ENCODE measurements at regions not wholly inside any gene's neighbourhood (a gene's known extent, or its start where the extent isn't known, plus 50 kb on each side); places are given as distances from the start of the nearest gene placed in this dataset.
"Not testable (repeated sequence)": the region's sequence is repeated elsewhere in the genome, so short reads cannot be mapped to it uniquely, and the experiment has no call there.

DNA sequence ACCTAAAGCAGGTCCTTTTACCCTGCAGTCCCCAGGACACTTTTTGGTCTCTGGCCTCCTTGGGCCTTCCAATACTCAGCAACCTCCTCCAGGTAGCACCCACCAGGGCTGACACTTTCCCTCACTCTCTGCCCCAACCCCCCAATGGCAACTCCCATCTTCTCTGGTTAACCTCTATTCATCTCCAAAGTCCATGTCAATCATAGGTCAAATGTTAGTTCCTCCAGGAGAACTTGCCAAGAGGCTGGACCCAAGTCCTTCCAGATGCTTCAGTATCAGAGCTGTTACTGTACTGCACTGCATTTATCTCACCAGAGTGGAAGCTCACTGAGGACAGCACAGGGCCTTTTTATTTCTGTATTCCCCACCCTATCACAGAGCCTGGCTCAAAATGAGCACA, 295.0 kb upstream of the KLF14 start:
- no peak for DNase-seq

DNA sequence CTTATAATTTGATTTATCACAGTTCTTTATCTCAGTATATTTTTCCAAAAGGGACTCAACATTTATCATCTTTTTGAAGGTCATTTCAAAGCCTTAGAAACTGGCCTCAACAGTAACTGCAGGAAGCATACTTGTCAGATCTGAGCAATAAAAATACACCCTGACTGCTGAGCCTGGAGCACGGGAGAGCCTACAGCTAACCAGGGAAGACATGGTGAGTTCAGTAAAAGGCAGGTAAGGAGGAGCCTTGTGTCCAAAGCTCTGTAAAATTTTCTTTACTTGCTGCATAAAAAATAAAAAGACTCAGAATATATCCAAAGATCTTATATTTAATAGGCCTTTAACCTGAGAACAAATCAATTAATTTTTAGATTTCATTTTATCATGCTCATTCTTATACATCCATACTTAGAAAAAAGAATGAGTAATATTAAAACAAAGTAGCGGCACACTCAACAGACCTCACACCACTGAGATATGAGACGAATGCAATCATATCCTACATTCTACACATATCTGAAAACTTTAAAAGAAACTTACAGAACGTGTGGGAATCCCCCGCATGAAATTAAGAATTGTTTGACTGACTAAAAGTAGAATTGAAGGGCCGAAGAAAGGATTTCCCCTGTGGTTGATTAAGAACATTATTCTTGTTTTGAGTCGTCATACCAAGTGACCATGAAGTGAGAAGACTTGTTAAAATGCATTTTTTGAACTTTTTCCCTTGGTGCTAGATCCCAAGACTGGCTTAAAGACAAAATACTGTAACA, 296.4 kb upstream of the MKLN1 start:
- peak; percentile 94 for DNase-seq

DNA sequence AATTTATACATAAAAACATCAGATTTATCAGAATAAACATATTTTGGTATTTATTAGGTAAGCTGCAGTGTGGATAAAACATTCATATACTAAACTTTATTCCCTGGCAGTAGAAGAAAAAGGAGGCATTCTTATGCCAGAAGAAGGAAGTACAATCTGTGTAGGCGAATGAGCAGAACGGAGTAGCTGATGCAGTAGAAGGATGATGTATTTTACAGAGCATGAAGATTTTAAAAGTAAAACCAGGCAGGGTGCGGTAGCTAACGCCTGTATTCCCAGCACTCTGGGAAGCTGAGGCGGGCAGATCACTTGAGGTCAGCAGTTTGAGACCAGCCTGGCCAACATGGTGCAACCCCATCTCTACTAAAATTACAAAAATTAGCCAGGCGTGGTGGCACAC, 294.9 kb upstream of the MKLN1 start:
- DNase-seq: no peak

- no peak for DNase-seq
Observed at GRCh38 chr7:131034166-131034881, 293.4 kb upstream of the MKLN1 start.

- DNase-seq: no peak
Observed at GRCh38 chr7:131035088-131035770, 292.4 kb upstream of the MKLN1 start.

GRCh38 chr7:131038153-131038552, 289.5 kb upstream of the MKLN1 start:
- DNase-seq: no peak

GRCh38 chr7:131039355-131039762, 288.3 kb upstream of the MKLN1 start:
- no peak for DNase-seq

DNA sequence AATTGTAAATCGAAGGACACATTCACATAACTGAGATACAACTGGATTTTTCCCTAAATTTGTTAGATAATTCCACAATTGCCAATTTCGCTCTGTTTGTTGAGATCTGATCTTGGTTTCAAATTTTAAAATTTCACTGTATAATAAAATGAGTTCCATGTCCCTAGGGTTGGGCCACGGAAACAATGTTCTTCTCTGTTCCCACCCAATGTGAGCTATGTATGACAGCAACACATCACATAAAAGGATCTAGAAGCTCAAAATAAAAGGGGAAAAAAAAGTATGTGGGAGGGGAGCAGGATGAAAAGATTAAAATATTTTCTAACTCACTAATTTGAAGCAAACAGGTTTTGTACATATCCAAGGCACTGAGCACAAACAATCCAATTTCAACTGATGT, 287.8 kb upstream of the MKLN1 start:
- DNase-seq: no peak

DNA sequence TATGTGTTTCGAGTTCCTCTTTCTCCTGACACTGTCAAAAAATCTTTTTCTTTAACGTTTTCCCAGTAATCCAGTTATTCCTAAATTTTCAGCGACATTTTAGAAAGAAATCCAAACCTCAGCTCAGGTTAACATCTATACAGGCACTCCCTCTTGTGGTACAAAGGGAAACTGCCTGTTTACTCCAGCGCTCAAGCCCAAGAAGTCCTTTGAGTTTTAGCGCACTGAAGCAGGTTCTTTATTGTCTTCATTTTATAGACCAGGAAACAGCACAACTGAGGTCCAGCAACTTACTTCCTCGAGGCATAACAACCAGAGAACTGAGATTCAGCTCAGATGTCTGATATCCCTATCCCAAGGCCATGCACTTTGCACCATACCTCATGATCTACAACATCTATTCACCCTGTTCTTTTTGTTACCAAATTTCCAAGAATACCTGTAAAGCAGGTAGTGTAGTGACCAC, 287.2 kb upstream of the MKLN1 start:
- DNase-seq: peak; percentile 71

DNA sequence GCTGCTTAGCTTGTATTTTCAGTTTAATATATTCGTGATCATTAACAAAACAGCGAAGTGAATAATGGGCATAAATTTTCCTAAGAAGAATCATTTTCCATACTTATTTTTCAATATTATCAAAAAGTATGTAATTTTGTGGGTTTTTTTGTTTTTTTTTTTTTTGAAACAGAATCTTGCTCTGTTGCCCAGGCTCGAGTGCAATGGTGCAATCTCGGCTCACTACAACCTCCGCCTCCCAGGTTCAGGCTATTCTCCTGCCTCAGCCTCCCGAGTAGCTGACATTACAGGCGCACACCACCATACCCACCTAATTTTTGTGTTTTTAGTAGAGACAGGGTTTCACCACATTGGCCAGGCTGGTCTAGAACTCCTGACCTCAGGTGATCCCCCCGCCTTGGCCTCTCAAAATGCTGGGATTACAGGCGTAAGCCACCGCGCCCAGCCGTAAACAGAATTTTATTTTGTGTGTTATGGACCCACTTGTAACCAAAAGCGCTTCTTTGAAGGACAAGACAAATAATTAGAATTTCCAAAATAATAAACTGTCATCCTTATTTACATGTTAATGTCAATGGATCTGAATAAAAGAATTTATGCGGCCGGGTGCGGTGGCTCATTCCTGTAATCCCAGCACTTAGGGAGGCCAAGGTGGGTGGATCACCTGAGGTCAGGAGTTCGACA, 286.5 kb upstream of the MKLN1 start:
- DNase-seq: not testable (repeated sequence)

DNA sequence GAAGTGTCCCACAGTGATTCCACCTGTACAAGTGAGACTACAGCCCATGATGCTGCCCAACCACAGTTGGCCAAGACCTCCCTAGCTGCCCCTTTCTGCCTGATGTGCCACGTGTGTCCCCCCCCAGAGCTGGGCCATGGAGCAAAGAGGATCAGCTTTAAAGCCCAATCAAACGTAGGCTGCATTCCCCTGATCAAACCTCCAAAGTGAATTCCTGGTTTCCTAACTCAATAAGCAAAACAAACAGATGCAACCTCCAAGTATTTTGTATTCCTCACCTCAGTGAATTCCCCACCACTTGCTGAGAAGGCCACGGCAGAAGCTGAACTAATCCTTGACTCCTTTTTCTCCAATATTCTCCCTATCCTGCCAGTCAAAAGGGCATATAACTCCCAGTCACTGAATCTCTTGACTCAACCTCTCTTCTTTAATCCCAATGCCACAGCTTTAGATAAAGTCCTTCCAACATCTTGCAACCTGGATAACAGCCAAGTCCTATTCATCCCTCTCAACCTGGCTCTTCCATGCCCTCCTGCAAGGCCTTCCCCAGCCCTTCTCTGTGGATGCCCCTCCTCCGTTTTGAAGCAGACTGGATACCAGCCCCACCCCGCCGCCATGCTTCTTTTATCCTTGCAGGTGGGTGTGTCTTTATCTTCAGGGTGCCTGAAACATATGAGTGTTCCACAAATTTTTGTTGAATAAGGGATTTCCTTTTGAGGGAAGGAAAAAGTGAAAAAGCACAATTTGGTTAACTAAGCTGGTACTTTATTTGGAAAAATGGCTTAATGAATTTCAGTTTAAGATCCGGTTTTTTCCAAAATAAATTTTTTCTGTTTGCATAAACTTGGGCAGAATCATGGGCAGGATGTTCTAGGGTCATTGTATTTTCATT, 285.2 kb upstream of the MKLN1 start:
- no peak for DNase-seq

DNA sequence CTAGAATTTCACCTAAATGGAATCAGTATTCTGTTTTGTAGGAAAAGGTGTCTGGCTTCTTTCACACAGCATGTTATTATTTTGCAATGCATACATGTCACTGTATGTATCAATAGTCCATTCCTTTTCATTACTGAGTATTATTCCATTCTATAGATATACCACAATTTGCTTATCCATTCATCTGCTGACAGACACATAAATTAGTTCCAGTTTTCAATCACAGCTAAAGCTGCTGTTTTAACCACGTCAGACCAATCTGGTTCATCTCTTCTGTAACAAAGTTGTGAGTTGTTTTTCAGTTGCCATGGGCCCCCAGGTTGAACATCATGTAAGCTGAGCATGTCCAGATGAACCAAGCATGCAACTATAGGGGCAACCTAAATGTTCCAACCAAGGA, 282.1 kb upstream of the MKLN1 start:
- DNase-seq: no peak

DNA sequence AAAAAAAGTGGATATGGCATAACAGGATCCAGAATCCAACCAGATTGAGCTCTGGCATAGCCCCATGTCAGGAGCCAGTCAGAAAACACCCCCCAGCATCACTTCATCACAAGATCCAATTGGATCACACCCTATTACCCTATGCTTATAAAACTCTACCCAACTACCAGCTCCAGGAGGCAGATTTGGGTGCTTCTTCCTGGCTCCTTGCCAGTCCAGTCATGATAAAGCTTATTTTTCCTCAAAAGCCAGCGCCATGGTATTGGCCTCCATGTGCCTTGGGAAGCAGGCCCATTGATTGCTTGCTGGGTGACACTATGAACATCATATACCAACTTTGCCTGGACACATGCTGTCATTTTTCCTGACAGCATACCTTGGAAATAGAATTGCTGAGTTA, 281.4 kb upstream of the MKLN1 start:
- DNase-seq: no peak

DNA sequence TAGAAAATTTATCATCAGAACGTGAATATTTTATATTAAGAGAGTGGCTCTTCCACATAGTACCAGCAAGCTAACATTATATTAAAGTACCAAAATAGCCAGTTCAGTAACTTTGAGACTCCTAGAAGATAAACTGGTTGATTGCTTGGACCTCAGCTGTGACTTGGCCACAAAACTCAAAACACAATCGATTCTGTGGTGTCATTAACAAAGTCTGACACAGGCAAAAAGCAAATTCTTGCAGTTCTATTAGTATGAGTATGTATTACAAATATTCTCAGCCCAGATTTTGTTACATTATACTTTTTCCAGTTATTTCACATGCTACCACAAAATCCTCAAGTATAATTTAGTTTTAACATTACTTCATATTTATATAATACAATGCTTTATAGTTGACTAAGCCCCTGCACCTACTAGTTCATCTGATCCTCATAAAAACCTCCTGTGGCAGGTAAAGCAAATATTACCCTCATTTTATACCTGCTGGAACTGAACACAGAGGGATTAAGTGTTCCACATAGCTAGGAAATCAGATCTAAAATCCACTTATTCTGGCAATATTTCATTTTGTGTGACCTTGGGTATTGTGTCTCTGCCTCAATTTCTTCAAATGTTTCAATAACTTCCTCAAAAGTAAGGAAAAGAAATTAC, 279.9 kb upstream of the MKLN1 start:
- DNase-seq: no peak

- DNase-seq: no peak
Observed at GRCh38 chr7:131051304-131051703, 276.4 kb upstream of the MKLN1 start.

DNA sequence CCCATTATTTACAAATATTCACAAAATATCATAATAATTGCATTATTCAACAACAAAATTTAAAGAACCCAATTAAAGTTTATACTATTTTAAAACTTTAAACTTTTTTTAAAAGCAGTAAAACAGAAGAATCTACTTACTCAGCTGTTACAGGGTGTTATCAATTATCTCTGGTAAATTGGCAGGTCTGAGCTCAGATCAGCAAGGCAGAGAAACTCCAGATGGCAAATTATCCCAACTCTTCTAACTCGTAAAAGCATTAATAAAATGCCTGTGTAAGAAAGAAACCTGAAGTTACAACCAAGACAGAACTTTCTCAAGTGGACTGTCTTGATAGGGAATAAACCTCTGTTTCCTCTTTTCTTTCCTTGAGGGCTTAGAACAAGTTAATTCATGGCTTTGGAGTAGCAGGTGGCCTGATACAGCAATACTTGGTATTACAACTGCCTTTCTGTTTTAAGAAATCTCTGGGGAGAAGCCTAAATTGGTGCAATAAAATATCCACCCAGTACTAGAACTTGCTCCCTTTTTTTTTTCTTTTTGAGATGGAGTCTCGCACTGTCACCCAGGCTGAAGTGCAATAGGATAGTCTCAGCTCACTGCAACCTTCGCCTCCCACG, 275.3 kb upstream of the MKLN1 start:
- no peak for DNase-seq

GRCh38 chr7:131056007-131056406, 271.7 kb upstream of the MKLN1 start:
- DNase-seq: no peak

DNA sequence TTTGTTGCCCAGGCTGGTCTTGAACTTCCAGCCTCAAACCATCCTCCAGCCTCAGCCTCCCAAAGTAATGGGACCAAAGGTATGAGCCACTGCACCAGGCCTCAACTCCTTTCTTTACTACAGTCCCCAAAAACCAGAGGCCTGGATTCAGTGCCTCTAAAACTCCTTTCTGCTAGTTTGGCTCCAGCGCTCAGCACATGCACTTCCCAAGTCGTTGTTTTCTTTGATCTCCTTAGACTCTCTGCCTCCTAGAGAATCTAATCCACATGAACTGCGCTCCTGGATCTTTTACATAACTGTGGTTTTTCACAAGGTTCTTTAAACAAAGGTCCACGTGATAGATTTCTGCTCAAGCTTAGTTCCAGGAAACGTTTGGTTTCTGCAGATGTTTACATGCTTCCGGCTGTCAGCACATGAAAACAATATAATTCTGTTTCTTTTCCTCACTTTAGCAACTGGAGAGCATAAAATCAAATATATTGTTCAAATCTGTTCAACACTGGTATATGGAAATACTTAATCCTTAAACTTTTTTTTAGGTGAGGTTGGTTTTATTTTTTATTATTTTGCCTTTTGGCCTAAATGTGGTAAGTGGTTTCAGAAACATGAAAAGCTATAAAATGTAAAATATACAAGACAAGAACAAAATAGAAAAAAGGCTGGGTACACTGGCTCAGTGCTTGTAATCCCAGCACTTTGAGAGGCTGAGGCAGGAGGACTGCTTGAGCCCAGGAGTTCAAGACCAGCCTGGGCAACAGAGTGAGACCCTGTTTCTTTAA, 270.5 kb upstream of the MKLN1 start:
- peak; percentile 61 for DNase-seq

DNA sequence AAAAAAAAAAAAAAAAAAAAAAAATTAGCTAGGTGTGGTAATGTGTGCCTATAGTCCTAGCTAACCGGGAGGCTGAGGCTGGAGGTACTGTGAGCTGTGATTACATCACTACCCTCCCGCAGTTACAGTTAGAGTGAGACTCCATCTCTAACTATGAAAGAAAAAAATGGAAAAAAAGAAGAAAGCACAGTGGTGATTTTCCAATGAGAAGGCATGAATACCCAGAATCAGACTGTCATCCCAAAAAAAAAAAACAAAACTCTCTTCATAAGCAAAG, 269.9 kb upstream of the MKLN1 start:
- peak; percentile 61 for DNase-seq

- not testable (repeated sequence) for DNase-seq
Observed at GRCh38 chr7:131058561-131059288, 269.0 kb upstream of the MKLN1 start.
